ENCODE measurements at regions not wholly inside any gene's neighbourhood (a gene's known extent, or its start where the extent isn't known, plus 50 kb on each side); places are given as distances from the start of the nearest gene placed in this dataset.

DNA sequence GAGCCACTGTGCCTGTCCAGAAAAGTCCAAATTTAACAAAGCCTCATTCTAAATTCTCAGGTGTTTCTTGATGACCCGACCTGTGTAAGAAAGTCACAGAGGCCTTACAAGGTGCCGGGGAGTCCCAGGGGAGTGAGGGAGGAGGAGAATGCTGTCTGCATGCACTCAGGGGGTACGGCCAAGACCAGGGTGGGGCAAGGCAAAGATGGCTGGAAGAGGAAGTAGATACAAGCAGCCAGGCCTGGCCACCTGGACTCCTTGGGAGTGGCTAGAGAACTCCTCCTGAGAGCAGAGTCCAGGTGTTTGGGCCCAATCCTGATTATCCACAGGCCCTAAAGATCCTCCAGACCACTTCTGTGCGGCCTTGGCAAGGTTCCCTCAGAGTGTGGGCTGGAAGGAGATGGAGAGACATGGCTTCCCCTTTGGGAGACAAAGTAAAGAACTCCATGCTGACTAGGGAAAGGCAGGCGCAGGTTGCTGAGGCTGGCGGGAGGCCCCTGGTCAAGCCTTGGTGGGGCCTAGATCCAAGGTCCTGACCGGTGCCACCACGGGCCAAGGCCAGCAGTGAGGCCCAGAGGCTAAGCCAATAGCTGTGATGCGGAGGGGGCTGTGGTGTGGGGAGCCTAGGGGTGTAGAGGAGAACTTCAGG is 74.7 kb downstream of the COPS8 start:
- TF ChIP-seq, protein P1, sequence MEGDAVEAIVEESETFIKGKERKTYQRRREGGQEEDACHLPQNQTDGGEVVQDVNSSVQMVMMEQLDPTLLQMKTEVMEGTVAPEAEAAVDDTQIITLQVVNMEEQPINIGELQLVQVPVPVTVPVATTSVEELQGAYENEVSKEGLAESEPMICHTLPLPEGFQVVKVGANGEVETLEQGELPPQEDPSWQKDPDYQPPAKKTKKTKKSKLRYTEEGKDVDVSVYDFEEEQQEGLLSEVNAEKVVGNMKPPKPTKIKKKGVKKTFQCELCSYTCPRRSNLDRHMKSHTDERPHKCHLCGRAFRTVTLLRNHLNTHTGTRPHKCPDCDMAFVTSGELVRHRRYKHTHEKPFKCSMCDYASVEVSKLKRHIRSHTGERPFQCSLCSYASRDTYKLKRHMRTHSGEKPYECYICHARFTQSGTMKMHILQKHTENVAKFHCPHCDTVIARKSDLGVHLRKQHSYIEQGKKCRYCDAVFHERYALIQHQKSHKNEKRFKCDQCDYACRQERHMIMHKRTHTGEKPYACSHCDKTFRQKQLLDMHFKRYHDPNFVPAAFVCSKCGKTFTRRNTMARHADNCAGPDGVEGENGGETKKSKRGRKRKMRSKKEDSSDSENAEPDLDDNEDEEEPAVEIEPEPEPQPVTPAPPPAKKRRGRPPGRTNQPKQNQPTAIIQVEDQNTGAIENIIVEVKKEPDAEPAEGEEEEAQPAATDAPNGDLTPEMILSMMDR (IDR thresholded peaks at IDR 0.05) = no peak
- TF ChIP-seq POLR2A (IDR thresholded peaks at IDR 0.05) = no peak

Measured in Peyer's patch (tissue), 4 donors.